GM13977 (cell line): ENCODE measurements at regions not wholly inside any gene's neighbourhood (a gene's known extent, or its start where the extent isn't known, plus 50 kb on each side); places are given as distances from the start of the nearest gene placed in this dataset.

Experiments used
- DNase-seq: peaks from one replicate; pipeline ENCODE4 v3.0.0; 2012; ENCODE audit warnings: low spot score
- CTCF ChIP-seq: IDR thresholded peaks from 2 replicates; pipeline ENCODE4 v1.5.1; 2012; ENCODE audit warnings: mild to moderate bottlenecking, control low read depth; ENCODE audit not compliant: insufficient read depth; ENCODE audit errors: extremely low read depth, missing control alignments
- in situ Hi-C: fragments of 300-500 bp; cut with MboI; formaldehyde crosslinking; loops from one replicate; pipeline ENCODE4 v1.12.0; 2022; ENCODE audit warnings: low sequenced_read_pairs, low pct_unique_long_range_greater_than_20kb, mixed read lengths, inconsistent platforms; ENCODE audit not compliant: unreplicated experiment

GRCh38 chr9:117595650-117596049, 108.6 kb upstream of the TLR4 start:
- DNase-seq: no peak
- TF ChIP-seq CTCF: no peak
- in situ Hi-C loops: no loop called here

- in situ Hi-C loops: no loop called here
- DNase-seq: no peak
- no peak for TF ChIP-seq CTCF
These were observed 116.9 kb upstream of the TLR4 start for GRCh38 chr9:117587263-117587662.

- TF ChIP-seq CTCF: no peak
- DNase-seq: no peak
These were observed 130.1 kb upstream of the TLR4 start for GRCh38 chr9:117574099-117574498.

GRCh38 chr9:117564839-117565238, 139.4 kb upstream of the TLR4 start:
- in situ Hi-C loops: no loop called here
- no peak for TF ChIP-seq CTCF
- DNase-seq: no peak

More at GRCh38 chr9:117574099-117574498, 130.1 kb upstream of the TLR4 start:
- in situ Hi-C loops: no loop called here

GRCh38 chr9:117561761-117562160, 142.4 kb upstream of the TLR4 start:
- in situ Hi-C loops: no loop called here
- TF ChIP-seq CTCF: no peak
- DNase-seq: no peak

GRCh38 chr9:117555964-117556629, 141.2 kb upstream of the ASTN2 start:
- DNase-seq: peak; percentile 61
- in situ Hi-C loops: no loop called here
- peak; percentile 74 for TF ChIP-seq CTCF

- TF ChIP-seq CTCF: no peak
- in situ Hi-C loops: no loop called here
- no peak for DNase-seq
These were observed 138.0 kb upstream of the ASTN2 start for GRCh38 chr9:117552811-117553210.
